ENCODE measurements at regions not wholly inside any gene's neighbourhood (a gene's known extent, or its start where the extent isn't known, plus 50 kb on each side); places are given as distances from the start of the nearest gene placed in this dataset.
"Not testable (repeated sequence)": the region's sequence is repeated elsewhere in the genome, so short reads cannot be mapped to it uniquely, and the experiment has no call there.

DNA sequence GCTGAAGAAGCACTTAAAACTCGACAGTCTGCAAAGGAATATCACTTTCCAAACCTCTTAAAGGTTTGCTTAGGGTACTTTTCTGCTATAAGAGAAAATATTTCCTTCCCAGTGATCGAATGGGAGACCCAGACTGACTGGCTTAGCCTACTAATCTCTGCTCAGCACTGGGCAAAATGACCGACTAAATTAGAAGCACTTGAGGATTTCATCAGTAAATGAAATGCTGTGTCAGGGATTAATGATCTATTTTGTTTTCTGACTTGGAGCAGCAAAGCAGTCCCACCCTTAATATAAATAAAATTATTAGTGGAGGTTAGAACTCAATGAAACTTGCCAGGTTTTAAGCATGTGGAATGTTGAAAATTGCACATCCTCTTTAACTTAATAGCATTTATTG lies 411.6 kb downstream of the NEBL start:
- DNase-seq = no peak

- DNase-seq = no peak
Observed at GRCh38 chr10:20481054-20481453, 416.1 kb downstream of the NEBL start.

DNA sequence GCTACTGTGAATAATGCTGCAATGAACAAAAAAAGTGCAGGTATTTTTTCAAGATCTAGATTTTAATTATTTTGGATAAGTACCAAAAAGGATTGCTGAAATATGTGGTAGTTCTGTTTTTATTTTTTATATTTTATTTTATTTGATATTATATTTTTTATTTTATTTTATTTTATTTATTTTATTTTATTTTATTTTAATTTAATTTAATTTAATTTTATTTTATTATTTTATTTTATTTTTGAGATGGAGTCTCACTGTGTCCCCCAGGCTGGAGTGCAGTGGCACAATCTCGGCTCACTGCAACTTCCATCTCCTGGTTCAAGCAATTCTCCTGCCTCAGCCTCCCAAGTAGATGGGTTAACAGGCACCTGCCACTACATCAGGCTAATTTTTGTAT lies 416.5 kb downstream of the NEBL start:
- not testable (repeated sequence) for DNase-seq

DNA sequence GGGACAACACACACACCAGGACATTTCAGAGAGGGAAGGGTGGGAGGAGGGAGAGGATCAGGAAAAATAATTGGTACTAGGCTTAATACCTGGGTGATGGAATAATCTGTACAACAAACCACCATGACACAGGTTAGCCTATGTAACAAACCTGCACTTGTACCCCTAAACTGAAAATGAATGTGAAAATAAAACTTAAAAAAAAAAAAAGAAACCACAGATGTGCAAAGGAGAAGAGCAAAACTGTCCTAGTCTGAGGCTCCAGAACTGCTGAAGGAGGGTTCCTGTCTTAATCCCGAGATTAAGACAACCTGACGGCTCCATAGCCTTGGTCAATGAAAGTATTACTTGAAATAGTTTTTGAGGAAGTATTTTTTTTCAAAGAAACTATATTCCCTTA lies 423.0 kb downstream of the NEBL start:
- no peak for DNase-seq

DNA sequence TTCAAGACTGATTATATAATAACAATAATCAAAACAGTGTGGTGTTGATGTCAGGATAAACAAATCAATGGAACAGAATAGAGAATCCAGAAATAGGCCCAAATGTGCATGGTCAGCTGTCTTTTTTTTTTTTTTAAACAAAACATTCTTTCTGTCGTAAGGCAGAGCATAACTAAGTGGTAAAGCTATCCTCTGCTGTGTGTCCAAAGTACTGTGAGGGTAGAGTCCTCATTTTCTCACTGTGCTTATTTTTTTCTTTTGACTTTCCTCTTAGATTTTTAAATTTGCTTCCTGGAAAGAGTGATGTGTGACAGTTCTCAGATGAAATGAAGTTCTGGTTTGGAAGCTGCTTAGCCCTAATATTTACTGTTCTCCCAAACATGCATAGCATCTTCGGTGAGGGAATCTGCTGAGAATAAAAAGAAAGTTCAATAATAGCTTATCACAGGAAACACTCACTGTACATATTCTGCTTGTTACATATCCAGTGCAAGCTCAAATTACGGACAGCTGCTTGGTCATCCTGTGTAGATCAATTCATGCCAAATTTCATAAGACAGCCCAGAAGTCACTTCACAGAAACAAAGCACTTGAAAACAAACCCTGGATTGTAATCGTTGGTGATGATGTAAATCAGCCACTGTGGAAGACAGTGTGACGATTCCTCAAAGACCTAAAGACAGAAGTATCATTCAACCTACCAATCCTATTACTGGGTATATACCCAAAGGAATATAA lies 423.9 kb downstream of the NEBL start:
- no peak for DNase-seq

DNA sequence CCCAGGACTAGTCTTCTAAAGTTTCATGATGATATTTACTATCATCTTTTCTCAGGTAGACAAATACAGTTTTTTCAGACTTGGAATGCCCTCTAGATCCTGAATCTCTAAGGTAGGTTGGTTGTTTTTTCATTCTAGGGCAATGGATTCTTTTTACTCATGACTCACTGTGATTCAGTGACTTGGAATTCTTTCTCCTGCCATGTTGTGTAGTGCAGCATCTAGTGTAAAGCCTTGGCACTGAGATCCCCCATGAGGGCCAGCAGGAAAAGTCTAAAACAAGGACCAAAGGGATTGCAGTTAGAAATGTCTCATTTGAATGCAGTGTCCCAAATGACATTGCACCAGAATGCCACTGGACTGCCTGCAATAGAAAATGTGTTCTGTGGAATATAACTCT lies 430.4 kb downstream of the NEBL start:
- DNase-seq = no peak

DNA sequence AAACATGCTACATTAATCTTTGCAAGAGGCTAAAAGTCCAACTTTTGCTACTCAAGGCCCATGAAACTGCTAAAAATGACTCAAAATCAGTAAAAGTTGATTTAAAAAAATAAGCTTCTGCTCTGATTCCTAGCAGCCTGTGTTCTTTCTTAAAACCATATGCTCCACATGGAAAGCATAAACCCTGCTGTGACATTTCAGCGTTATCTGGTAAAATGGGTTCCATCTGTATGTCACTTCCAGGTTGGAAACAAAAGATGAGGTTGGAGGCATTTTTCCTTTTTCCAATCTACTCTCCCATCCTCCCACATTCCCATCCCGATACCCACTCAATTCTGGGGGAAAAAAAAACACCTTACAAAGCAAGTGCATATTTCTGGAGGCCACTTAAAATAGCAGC lies 439.5 kb downstream of the NEBL start:
- no peak for DNase-seq

DNA sequence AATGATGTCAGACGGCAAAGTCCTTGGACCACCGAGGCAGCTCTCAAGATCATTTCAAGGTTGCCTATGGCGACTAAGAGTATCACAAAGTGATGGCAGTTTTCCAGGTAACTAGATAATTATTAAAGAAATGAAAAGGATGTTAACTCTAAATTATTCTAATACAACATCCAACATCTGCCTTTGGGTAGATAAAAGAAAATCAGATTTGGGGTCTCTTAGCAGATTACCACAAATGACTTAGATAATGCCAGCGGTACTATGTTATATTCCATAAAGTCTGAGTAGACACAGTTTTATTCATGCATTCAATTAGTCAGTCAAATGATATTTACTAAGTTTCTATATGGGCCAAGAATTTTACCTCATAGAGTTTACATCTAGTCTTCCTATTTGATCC lies 441.3 kb downstream of the NEBL start:
- no peak for DNase-seq

DNA sequence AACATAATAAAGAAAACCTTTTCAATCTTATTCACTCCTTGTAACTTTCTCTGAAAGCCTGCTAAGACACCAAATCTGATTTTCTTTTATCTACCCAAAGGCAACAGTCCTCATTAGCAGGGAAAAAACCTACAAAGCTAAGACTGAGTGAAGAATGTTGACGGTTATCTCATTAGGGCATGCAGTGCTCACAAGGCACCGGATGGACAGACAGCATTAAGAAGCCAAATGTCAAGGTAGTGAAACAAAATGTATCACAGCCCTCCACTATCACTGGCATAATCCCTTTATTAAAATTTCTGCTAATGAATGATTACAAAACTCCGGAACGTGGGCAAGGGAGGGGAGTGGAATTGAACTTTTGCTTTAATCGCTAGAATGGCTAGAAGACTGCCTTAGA lies 442.8 kb downstream of the NEBL start:
- DNase-seq = no peak

DNA sequence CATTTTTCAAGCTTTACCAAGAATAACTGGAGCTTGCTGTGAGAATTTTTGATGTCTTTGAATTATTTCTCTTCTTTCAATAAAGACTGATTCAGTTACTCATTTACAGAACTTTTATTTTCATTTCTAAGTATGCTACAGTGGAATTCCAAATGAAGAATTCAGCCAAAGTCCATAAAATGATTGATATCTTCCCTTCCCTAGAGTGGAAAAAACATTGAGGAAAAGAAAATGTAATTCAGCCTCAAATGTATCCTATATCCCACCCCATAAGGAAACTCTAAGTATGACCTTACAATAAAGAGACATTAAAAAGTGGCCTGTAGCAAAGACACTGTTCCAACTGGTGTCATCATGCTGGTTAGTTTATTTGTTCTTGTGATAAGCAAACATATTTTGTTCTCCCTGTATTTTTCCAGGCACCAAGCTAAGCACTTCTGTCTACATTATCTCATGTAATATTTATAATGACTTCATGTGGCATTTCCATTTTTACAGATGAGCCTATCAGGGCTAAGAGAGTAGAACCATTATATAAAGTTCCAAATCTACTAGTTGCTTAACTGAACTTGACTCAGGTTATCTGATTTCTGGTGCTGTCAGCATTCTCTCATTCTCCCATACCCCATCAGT lies 450.4 kb downstream of the NEBL start:
- DNase-seq = no peak

GRCh38 chr10:20443094-20443493 lies 454.0 kb downstream of the NEBL start:
- DNase-seq = no peak

- no peak for DNase-seq
Observed at GRCh38 chr10:20429742-20430141, 467.4 kb downstream of the NEBL start.

GRCh38 chr10:20427821-20428220 lies 469.3 kb downstream of the NEBL start:
- DNase-seq = no peak

- DNase-seq = no peak
Observed at GRCh38 chr10:20418286-20418685, 478.8 kb downstream of the NEBL start.

DNA sequence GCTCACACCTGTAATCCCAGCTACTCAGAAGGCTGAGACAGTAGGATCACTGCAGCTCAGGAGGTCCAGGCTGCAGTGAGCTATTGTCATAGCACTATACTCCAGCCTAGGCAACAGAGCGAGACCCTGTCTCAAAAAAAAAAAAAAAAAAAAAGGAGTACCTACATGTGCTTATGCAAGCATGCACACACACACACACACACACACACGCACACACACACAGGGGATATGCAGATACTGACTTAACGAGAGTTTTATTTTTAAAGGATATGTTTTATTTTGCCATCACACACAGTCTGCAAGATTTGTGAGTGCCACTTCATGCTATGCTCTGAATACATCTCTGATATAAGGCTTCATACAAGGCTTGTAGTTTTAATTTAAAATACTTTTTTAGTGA lies 479.3 kb downstream of the NEBL start:
- DNase-seq = no peak

GRCh38 chr10:20415684-20416083 lies 481.4 kb downstream of the NEBL start:
- no peak for DNase-seq

DNA sequence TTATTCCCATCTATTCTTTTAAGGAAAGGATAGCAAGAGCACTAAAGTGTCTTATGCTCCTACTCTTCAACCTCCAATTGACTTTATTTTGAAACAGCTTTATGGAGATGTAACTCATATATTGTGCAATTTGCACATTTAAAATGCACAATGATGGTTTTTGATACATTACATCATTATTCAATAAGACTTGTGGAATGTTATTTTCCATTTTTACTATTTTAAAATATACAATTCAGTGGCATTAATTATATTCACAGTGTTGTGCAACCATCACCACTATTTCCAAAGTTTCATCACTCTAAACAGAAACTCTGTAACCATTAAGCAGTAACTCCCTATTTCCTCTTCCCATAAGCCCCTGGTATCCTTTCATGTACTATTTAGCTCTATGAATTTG lies 489.8 kb downstream of the NEBL start:
- DNase-seq = peak in 1 of 2 experiments; percentile 16

DNA sequence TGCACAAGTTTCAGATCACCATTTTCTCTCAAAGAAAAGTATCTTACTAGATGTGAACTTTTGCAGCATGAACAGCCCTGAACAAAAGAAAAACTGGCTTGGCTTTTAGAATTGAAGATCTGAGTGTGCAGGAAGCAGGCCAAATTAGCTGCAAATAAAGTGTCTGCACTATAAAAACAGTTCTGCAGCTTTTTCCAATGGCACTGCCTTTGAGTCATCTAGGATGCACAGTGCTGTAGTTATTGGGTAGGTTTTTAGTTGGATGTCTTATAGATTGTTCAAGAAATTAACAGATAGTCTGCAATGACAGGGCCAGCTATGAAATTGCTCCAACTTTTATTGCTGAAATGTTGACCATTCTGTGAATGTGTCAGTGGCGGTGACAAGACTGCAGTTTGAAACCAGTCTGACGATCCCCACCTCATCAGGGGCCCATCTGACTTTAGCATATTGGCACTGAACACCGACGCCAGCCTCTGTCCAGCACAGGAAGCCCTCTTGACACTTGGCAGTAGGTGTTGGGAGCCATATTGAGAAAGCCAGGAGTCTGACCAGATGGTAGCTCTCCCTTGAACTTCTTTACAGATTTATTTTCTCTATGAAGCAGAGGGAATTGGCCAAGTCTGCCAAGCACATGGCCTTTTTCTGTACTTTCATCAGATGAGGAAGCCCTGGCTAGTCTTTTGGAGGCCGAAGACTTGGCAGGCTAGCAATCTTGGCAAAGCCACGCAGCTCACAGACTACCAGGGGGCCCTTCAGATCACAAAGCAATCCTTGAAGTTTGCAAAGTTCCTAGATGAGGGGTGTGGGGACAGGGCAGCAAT lies 490.6 kb downstream of the NEBL start:
- DNase-seq = no peak

- no peak for DNase-seq
Observed at GRCh38 chr10:20405761-20406160, 491.4 kb downstream of the NEBL start.

GRCh38 chr10:20405050-20405449 lies 492.1 kb downstream of the NEBL start:
- DNase-seq = no peak

- DNase-seq = no peak
Observed at GRCh38 chr10:20399772-20400171, 497.3 kb downstream of the NEBL start.

- DNase-seq = no peak
Observed at GRCh38 chr10:20396701-20397100, 500.4 kb downstream of the NEBL start.

DNA sequence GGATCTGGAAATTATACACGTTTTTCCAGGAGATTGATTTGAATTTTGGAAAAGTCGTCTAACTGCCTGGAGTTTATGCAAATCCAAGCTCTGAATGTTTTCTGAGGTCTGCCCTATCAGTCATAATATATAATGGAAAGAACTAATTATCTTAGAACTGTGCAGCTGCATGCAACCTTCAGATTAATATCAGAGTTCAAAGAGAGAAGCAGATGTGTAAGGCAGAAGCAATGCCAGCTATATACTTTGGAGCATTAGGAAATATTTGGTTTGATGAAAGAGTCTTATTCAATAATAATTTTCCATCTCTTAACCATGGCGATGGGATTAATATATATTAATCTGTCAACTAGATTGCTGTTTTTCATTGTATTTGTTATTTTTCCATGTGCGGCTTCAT lies 500.9 kb downstream of the NEBL start:
- no peak for DNase-seq

- no peak for DNase-seq
Observed at GRCh38 chr10:20391629-20392028, 505.5 kb downstream of the NEBL start.
